ENCODE measurements at regions not wholly inside any gene's neighbourhood (a gene's known extent, or its start where the extent isn't known, plus 50 kb on each side); places are given as distances from the start of the nearest gene placed in this dataset.
"Not testable (repeated sequence)": the region's sequence is repeated elsewhere in the genome, so short reads cannot be mapped to it uniquely, and the experiment has no call there.

DNA sequence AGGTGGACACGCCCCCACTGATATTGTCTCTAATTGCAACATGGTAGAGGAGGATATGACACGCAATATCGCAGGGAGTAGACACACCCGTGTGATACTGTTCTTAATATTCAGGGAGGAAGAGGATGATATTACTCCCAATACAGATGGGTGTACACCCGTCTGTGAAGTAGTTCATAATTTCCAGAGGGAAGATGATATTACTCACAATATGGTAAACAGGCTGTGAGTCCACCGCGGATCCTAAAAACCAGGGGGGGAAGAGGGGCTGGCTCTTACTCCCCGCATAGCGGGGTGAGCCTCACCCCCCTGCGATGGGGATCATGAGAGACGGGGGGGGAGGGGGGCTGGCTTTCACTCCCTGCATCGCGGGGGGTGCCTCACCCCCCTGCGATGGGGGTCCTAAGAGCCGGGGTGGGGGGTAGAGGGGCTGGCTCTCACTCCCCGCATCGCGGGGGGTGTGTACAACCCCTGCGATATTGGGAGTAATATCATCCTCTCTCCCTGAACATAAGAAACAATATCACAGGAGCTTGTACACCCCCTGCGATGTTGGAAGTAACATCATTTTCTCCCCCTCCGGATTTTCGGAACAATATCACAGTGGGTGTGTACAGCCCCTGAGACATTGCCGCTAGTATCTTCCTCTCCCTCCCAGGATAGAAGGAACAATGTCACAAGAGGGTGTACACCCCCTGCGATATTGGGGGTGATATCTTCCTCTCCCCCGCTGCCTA is 52.2 kb upstream of the FRG2C start:
- DNase-seq, result not testable (repeated sequence)

All from bone marrow (tissue), 2 donors.